ENCODE measurements at regions not wholly inside any gene's neighbourhood (a gene's known extent, or its start where the extent isn't known, plus 50 kb on each side); places are given as distances from the start of the nearest gene placed in this dataset.

DNA sequence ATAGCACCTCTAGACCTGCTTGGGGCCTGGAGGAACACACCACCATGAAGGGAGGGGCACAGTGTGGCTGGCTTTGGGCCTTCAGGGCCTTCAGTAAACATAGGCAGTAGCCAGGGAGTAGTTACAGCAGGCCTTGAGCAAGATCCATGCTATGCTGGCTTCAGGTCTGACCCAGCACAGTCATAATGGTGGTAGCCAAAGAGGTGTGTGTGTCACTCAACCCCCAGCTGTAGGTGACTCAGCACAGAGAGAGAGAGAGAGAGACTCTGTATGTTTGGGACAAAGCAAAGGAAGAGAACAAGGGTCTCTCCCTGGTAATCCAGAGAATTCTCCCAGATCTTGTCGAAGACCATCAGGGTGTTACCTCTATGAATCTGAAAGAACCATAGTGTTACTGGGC is 250.5 kb upstream of the PKN2 start:
- no peaks in the 10 kb centered on the region for H3K36me3 ChIP-seq (ENCODE audit: control insufficient read depth in 4 of 4, insufficient read depth in 3 of 4, low read depth in 1 of 4, low read length in 3 of 4)
- no peak for TF ChIP-seq EGR1 (IDR thresholded peaks at IDR 0.05; ENCODE audit: low read depth in 2 of 2)
- TF ChIP-seq, protein P1, sequence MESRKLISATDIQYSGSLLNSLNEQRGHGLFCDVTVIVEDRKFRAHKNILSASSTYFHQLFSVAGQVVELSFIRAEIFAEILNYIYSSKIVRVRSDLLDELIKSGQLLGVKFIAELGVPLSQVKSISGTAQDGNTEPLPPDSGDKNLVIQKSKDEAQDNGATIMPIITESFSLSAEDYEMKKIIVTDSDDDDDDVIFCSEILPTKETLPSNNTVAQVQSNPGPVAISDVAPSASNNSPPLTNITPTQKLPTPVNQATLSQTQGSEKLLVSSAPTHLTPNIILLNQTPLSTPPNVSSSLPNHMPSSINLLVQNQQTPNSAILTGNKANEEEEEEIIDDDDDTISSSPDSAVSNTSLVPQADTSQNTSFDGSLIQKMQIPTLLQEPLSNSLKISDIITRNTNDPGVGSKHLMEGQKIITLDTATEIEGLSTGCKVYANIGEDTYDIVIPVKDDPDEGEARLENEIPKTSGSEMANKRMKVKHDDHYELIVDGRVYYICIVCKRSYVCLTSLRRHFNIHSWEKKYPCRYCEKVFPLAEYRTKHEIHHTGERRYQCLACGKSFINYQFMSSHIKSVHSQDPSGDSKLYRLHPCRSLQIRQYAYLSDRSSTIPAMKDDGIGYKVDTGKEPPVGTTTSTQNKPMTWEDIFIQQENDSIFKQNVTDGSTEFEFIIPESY (IDR thresholded peaks at IDR 0.05): no peak
- TF ChIP-seq, protein P2, sequence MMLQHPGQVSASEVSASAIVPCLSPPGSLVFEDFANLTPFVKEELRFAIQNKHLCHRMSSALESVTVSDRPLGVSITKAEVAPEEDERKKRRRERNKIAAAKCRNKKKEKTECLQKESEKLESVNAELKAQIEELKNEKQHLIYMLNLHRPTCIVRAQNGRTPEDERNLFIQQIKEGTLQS (IDR thresholded peaks at IDR 0.05): no peak
- no peak for TF ChIP-seq FOXA2 (IDR thresholded peaks at IDR 0.05)
- TF ChIP-seq NR2F2 (IDR thresholded peaks at IDR 0.05): no peak
- TF ChIP-seq RXRA (IDR thresholded peaks at IDR 0.05): no peak
- TF ChIP-seq, protein P3, sequence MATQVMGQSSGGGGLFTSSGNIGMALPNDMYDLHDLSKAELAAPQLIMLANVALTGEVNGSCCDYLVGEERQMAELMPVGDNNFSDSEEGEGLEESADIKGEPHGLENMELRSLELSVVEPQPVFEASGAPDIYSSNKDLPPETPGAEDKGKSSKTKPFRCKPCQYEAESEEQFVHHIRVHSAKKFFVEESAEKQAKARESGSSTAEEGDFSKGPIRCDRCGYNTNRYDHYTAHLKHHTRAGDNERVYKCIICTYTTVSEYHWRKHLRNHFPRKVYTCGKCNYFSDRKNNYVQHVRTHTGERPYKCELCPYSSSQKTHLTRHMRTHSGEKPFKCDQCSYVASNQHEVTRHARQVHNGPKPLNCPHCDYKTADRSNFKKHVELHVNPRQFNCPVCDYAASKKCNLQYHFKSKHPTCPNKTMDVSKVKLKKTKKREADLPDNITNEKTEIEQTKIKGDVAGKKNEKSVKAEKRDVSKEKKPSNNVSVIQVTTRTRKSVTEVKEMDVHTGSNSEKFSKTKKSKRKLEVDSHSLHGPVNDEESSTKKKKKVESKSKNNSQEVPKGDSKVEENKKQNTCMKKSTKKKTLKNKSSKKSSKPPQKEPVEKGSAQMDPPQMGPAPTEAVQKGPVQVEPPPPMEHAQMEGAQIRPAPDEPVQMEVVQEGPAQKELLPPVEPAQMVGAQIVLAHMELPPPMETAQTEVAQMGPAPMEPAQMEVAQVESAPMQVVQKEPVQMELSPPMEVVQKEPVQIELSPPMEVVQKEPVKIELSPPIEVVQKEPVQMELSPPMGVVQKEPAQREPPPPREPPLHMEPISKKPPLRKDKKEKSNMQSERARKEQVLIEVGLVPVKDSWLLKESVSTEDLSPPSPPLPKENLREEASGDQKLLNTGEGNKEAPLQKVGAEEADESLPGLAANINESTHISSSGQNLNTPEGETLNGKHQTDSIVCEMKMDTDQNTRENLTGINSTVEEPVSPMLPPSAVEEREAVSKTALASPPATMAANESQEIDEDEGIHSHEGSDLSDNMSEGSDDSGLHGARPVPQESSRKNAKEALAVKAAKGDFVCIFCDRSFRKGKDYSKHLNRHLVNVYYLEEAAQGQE (IDR thresholded peaks at IDR 0.05): no peak
- no peak for TF ChIP-seq CTCF (IDR thresholded peaks at IDR 0.05; ENCODE audit: low read depth, low read length, missing input control)
- no peak for TF ChIP-seq FOXA1 (IDR thresholded peaks at IDR 0.05)
- TF ChIP-seq GABPA (IDR thresholded peaks at IDR 0.05 in 1 of 2, conservative IDR thresholded peaks at IDR 0.05 in 1 of 2): no peak
- TF ChIP-seq RAD21 (IDR thresholded peaks at IDR 0.05): no peak
- no peak for TF ChIP-seq HNF4A (conservative IDR thresholded peaks at IDR 0.05)
- TF ChIP-seq TAF1 (conservative IDR thresholded peaks at IDR 0.05): no peak
- no peak overlapping the region for H3K27ac ChIP-seq (ENCODE audit: low read depth in 1 of 2, low read length in 2 of 2)
- H3K9me3 ChIP-seq (ENCODE audit: control insufficient read depth in 4 of 4, low read length in 3 of 4): peaks cover 0 to 2% (median under 1%) of the 10 kb centered on the region in 4 donors
- H3K27me3 ChIP-seq (ENCODE audit: control insufficient read depth in 4 of 4, insufficient read depth in 4 of 4, low read length in 3 of 4): no peaks in the 10 kb centered on the region
- no peaks in the 10 kb centered on the region for H3K4me1 ChIP-seq (ENCODE audit: control insufficient read depth in 4 of 4, insufficient read depth in 4 of 4, low read length in 3 of 4)
- WGBS: 89% methylated on average over 1 of the region's 1 CpG
- DNase-seq (ENCODE audit: low spot score): no peak
- no peak overlapping the region for H3K9ac ChIP-seq (ENCODE audit: low read depth in 1 of 2, low read length in 2 of 2)
- H3K4me3 ChIP-seq (ENCODE audit: low read depth in 1 of 3, low read length in 3 of 3): peak overlapping the region in 1 of 3 donors; percentile 23

- no peaks in the 10 kb centered on the region for H3K27me3 ChIP-seq (ENCODE audit: control insufficient read depth in 4 of 4, insufficient read depth in 4 of 4, low read length in 3 of 4)
- TF ChIP-seq GABPA (IDR thresholded peaks at IDR 0.05 in 1 of 2, conservative IDR thresholded peaks at IDR 0.05 in 1 of 2) (no peak), YY1 (IDR thresholded peaks at IDR 0.05) (no peak), RAD21 (IDR thresholded peaks at IDR 0.05) (no peak), MAX (IDR thresholded peaks at IDR 0.05) (no peak), EGR1 (IDR thresholded peaks at IDR 0.05; ENCODE audit: low read depth in 2 of 2) (no peak), HNF4A (conservative IDR thresholded peaks at IDR 0.05) (no peak), CTCF (IDR thresholded peaks at IDR 0.05; ENCODE audit: low read depth, low read length, missing input control) (no peak), HNF4G (IDR thresholded peaks at IDR 0.05) (no peak), SP1 (IDR thresholded peaks at IDR 0.05) (no peak), NR2F2 (IDR thresholded peaks at IDR 0.05) (no peak), FOXA2 (IDR thresholded peaks at IDR 0.05) (no peak), FOXA1 (IDR thresholded peaks at IDR 0.05) (no peak), RXRA (IDR thresholded peaks at IDR 0.05) (no peak)
- TF ChIP-seq, protein P2 (IDR thresholded peaks at IDR 0.05): no peak
- peaks cover 0 to 2% (median under 1%) of the 10 kb centered on the region in 4 donors for H3K9me3 ChIP-seq (ENCODE audit: control insufficient read depth in 4 of 4, low read length in 3 of 4)
- H3K4me3 ChIP-seq (ENCODE audit: low read depth in 1 of 3, low read length in 3 of 3): no peak overlapping the region
- H3K4me1 ChIP-seq (ENCODE audit: control insufficient read depth in 4 of 4, insufficient read depth in 4 of 4, low read length in 3 of 4): no peaks in the 10 kb centered on the region
- H3K9ac ChIP-seq (ENCODE audit: low read depth in 1 of 2, low read length in 2 of 2): no peak overlapping the region
- no peaks in the 10 kb centered on the region for H3K36me3 ChIP-seq (ENCODE audit: control insufficient read depth in 4 of 4, insufficient read depth in 3 of 4, low read depth in 1 of 4, low read length in 3 of 4)
- H3K27ac ChIP-seq (ENCODE audit: low read depth in 1 of 2, low read length in 2 of 2): no peak overlapping the region
- DNase-seq (ENCODE audit: low spot score): no peak
Observed at GRCh38 chr1:88434836-88435235, 249.2 kb upstream of the PKN2 start.
